ENCODE measurements at regions not wholly inside any gene's neighbourhood (a gene's known extent, or its start where the extent isn't known, plus 50 kb on each side); places are given as distances from the start of the nearest gene placed in this dataset.

- TF ChIP-seq, protein P1, sequence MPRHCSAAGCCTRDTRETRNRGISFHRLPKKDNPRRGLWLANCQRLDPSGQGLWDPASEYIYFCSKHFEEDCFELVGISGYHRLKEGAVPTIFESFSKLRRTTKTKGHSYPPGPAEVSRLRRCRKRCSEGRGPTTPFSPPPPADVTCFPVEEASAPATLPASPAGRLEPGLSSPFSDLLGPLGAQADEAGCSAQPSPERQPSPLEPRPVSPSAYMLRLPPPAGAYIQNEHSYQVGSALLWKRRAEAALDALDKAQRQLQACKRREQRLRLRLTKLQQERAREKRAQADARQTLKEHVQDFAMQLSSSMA (CRISPR knock-in tag; IDR thresholded peaks at IDR 0.05) = no peak
- TF ChIP-seq FOXC1 (CRISPR knock-in tag; IDR thresholded peaks at IDR 0.05; ENCODE audit: borderline replicate concordance) (no peak), ZNF761 (CRISPR knock-in tag; conservative IDR thresholded peaks at IDR 0.05) (no peak)
Measured at GRCh38 chr9:80082213-80082612, 510.4 kb downstream of the TLE4 start (continued).

GRCh38 chr9:80078826-80079225 is 507.1 kb downstream of the TLE4 start:
- intact Hi-C loops (cut with micrococcal nuclease; ENCODE audit: unreplicated experiment) = no loop called here
- Histone ChIP-seq H4K20me1 (ENCODE audit: insufficient read depth, low read length) (no peaks in the 10 kb centered on the region), H3K79me2 (ENCODE audit: insufficient read depth, low read length) (no peaks in the 10 kb centered on the region), H3K36me3 (replicated peaks in 1 of 2; ENCODE audit: control insufficient read depth in 1 of 2, insufficient read depth in 2 of 2, low read length in 2 of 2) (no peaks in the 10 kb centered on the region), H3K4me2 (ENCODE audit: low read depth, low read length) (no peak overlapping the region), H3K9ac (ENCODE audit: insufficient read depth, low read depth, low read length) (no peak overlapping the region), H3K9me3 (ENCODE audit: low read length) (peaks cover 27% of the 10 kb centered on the region), H3K27ac (ENCODE audit: extremely low read length, insufficient read depth, low read length) (no peak overlapping the region), H3K4me3 (replicated peaks in 1 of 3; ENCODE audit: insufficient read depth in 1 of 3, low read depth in 2 of 3, low read length in 3 of 3) (no peak overlapping the region), H3K4me1 (ENCODE audit: insufficient read depth, low read length) (no peaks in the 10 kb centered on the region), H3K27me3 (ENCODE audit: control insufficient read depth in 1 of 2, insufficient read depth in 2 of 2, low read length in 2 of 2) (no peaks in the 10 kb centered on the region), H2AFZ (ENCODE audit: low read length) (no peak overlapping the region)
- ChIA-PET CTCF (ENCODE audit: low intra/inter-chr PET ratio, low total read pairs) (no interaction called here), POLR2A (no interaction called here)
- TF ChIP-seq ZNF138 (CRISPR knock-in tag; IDR thresholded peaks at IDR 0.05; ENCODE audit: low read depth) = no peak
- no peak for TF ChIP-seq RXRB (CRISPR knock-in tag; IDR thresholded peaks at IDR 0.05; ENCODE audit: borderline replicate concordance)
- in situ Hi-C loops (cut with HindIII; ENCODE audit: extremely low pct_ligation_motif_present, low pct_unique_long_range_greater_than_20kb) = no loop called here
- FAIRE-seq (no peak), DNase-seq (ENCODE audit: low spot score) (no peak), ATAC-seq (no peak)
- no TSS peak for BruUV-seq (replicated peaks)
- 0% methylated on average over 1 of the region's 1 CpG for WGBS (ENCODE audit: low lambda C conversion rate)

- Histone ChIP-seq H3K9ac (ENCODE audit: insufficient read depth, low read depth, low read length) (no peak overlapping the region), H3K4me2 (ENCODE audit: low read depth, low read length) (no peak overlapping the region), H3K79me2 (ENCODE audit: insufficient read depth, low read length) (no peaks in the 10 kb centered on the region), H3K4me1 (ENCODE audit: insufficient read depth, low read length) (no peaks in the 10 kb centered on the region), H3K9me3 (ENCODE audit: low read length) (peaks cover 27% of the 10 kb centered on the region), H3K36me3 (replicated peaks in 1 of 2; ENCODE audit: control insufficient read depth in 1 of 2, insufficient read depth in 2 of 2, low read length in 2 of 2) (no peaks in the 10 kb centered on the region), H3K27me3 (ENCODE audit: control insufficient read depth in 1 of 2, insufficient read depth in 2 of 2, low read length in 2 of 2) (no peaks in the 10 kb centered on the region), H4K20me1 (ENCODE audit: insufficient read depth, low read length) (no peaks in the 10 kb centered on the region), H2AFZ (ENCODE audit: low read length) (no peak overlapping the region), H3K27ac (ENCODE audit: extremely low read length, insufficient read depth, low read length) (no peak overlapping the region), H3K4me3 (replicated peaks in 1 of 3; ENCODE audit: insufficient read depth in 1 of 3, low read depth in 2 of 3, low read length in 3 of 3) (no peak overlapping the region)
- DNase-seq (ENCODE audit: low spot score) (no peak), FAIRE-seq (no peak), ATAC-seq (no peak)
- in situ Hi-C loops (cut with HindIII; ENCODE audit: extremely low pct_ligation_motif_present, low pct_unique_long_range_greater_than_20kb) (no loop called here), intact Hi-C loops (cut with micrococcal nuclease; ENCODE audit: unreplicated experiment) (no loop called here)
- ChIA-PET POLR2A (no interaction called here), CTCF (ENCODE audit: low intra/inter-chr PET ratio, low total read pairs) (no interaction called here)
- BruUV-seq (replicated peaks) = no TSS peak
- WGBS (ENCODE audit: low lambda C conversion rate) = 2% methylated on average over 3 of the region's 3 CpGs
- TF ChIP-seq ZNF441 (CRISPR knock-in tag; IDR thresholded peaks at IDR 0.05; ENCODE audit: borderline replicate concordance) (no peak), TCF7L2 (IDR thresholded peaks at IDR 0.05; ENCODE audit: low read depth, low read length) (no peak), KDM5A (IDR thresholded peaks at IDR 0.05; ENCODE audit: borderline replicate concordance, low read length) (no peak), TGIF2 (CRISPR knock-in tag; IDR thresholded peaks at IDR 0.05) (no peak), PTBP1 (IDR thresholded peaks at IDR 0.05; ENCODE audit: low read depth, low read length, poor library complexity, severe bottlenecking) (no peak), FOSL2 (CRISPR knock-in tag; IDR thresholded peaks at IDR 0.05) (no peak), ZNF660 (CRISPR knock-in tag; IDR thresholded peaks at IDR 0.05; ENCODE audit: borderline replicate concordance, low read depth) (no peak)
Measured at GRCh38 chr9:80077059-80077458, 505.3 kb downstream of the TLE4 start.
